Progenitor cell of endocrine pancreas (in vitro differentiated cells): ENCODE measurements at regions not wholly inside any gene's neighbourhood (a gene's known extent, or its start where the extent isn't known, plus 50 kb on each side); places are given as distances from the start of the nearest gene placed in this dataset.

Experiments used
- DNase-seq: peaks from one replicate; pipeline ENCODE4 v3.0.0; 2021; ENCODE audit warnings: low spot score; ENCODE audit not compliant: unreplicated experiment
- H3K27ac Mint-ChIP-seq: 2 replicates; pipeline ENCODE4 v1.8.0; 2021; ENCODE audit warnings: mild to moderate bottlenecking, moderate library complexity, mixed read lengths
- H3K27me3 Mint-ChIP-seq: 2 replicates; pipeline ENCODE4 v1.8.0; 2021; ENCODE audit warnings: mixed read lengths
- H3K36me3 Mint-ChIP-seq: 2 replicates; pipeline ENCODE4 v1.8.0; 2022; ENCODE audit warnings: mixed read lengths; ENCODE audit not compliant: insufficient read depth
- H3K4me1 Mint-ChIP-seq: 2 replicates; pipeline ENCODE4 v1.8.0; 2021; ENCODE audit warnings: low read depth, mixed read lengths
- H3K4me3 Mint-ChIP-seq: 2 replicates; pipeline ENCODE4 v1.8.0; 2021; ENCODE audit warnings: low read depth, mild to moderate bottlenecking, moderate library complexity, mixed read lengths
- H3K9me3 Mint-ChIP-seq: 2 replicates; pipeline ENCODE4 v1.8.0; 2021; ENCODE audit warnings: low read depth, mixed read lengths
- CTCF ChIP-seq: fragments of 200-600 bp; sonication (generic); IDR thresholded peaks from one replicate; pipeline ENCODE4 v1.5.0; 2021; ENCODE audit warnings: antibody characterized with exemption, mild to moderate bottlenecking; ENCODE audit not compliant: unreplicated experiment

DNA sequence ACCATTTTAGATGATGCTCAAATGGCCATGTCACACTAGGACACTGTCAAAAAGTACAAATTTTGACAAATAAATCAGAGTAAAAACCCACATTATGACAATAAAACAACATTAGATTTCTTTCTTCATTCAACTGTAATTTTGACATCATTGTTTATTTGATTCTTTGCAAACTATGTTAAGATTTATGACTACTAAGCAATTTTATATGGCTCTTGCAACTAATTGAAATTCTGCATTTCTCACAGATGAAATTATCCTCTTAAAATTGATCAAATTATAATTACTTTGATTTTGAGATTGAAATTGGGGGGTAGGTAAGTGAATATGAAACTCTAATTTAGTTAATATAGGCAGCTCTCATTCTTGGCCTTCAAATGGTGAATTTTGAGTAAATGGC is 59.8 kb downstream of the ATOH1 start:
- no peak overlapping the region for H3K4me3 Mint-ChIP-seq
- TF ChIP-seq CTCF, result no peak
- no peak for DNase-seq
- no peaks in the 10 kb centered on the region for H3K4me1 Mint-ChIP-seq
- H3K9me3 Mint-ChIP-seq, result no peaks in the 10 kb centered on the region
- H3K27me3 Mint-ChIP-seq, result no peaks in the 10 kb centered on the region
- H3K27ac Mint-ChIP-seq, result no peak overlapping the region
- H3K36me3 Mint-ChIP-seq, result no peaks in the 10 kb centered on the region

DNA sequence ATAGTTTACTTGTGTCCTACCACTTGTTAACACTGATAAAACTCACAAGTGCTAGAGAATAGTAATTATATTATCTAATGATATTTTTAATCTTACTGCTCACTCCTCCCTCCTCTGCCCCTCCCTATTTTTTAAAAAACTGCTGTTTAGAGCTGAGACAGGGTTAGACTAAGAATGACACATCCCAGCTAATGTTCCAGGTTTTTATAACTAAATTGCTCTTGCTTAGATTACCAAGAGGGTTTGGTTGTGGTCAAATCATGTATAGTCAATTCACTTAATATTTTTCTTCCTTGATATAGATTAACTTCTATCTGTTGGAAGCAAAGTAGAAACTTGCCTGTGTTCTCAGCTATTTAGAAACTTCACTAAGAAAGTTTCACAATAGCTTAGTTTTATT is 60.2 kb downstream of the ATOH1 start:
- no peaks in the 10 kb centered on the region for H3K9me3 Mint-ChIP-seq
- TF ChIP-seq CTCF, result no peak
- H3K27me3 Mint-ChIP-seq, result no peaks in the 10 kb centered on the region
- no peak overlapping the region for H3K4me3 Mint-ChIP-seq
- H3K4me1 Mint-ChIP-seq, result no peaks in the 10 kb centered on the region
- H3K27ac Mint-ChIP-seq, result no peak overlapping the region
- H3K36me3 Mint-ChIP-seq, result no peaks in the 10 kb centered on the region
- DNase-seq, result no peak

DNA sequence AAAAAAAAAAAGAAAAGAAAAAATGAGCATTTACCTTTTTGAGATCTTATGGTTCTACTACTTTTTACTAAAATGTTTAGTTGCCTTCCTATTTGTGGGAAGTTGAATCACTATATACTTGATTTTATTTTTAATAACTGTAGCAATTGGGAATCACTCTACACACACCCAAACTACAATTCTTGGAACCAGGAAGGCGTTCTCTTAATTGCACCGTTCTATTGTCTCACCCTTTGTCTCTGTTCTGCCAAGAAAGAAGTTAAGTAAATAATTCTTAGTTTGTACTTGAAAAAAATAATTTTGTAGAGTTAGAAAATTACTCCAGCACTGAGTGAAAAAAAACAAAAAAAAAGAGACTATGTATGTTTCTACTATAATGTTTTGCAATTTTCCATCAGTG is 62.7 kb downstream of the ATOH1 start:
- Mint-ChIP-seq H3K4me1 (no peaks in the 10 kb centered on the region), H3K4me3 (no peak overlapping the region), H3K36me3 (no peaks in the 10 kb centered on the region), H3K9me3 (no peaks in the 10 kb centered on the region), H3K27me3 (no peaks in the 10 kb centered on the region), H3K27ac (no peak overlapping the region)
- DNase-seq, result no peak
- no peak for TF ChIP-seq CTCF

GRCh38 chr4:93894995-93895394 is 66.4 kb downstream of the ATOH1 start:
- Mint-ChIP-seq H3K27me3 (no peaks in the 10 kb centered on the region), H3K36me3 (no peaks in the 10 kb centered on the region), H3K4me1 (peaks cover 1% of the 10 kb centered on the region), H3K9me3 (no peaks in the 10 kb centered on the region), H3K4me3 (no peak overlapping the region), H3K27ac (no peak overlapping the region)
- DNase-seq, result no peak
- no peak for TF ChIP-seq CTCF

GRCh38 chr4:93896516-93896915 is 68.0 kb downstream of the ATOH1 start:
- Mint-ChIP-seq H3K27ac (no peak overlapping the region), H3K9me3 (no peaks in the 10 kb centered on the region), H3K36me3 (no peaks in the 10 kb centered on the region), H3K4me1 (peaks cover 1% of the 10 kb centered on the region), H3K4me3 (no peak overlapping the region), H3K27me3 (no peaks in the 10 kb centered on the region)
- TF ChIP-seq CTCF, result no peak
- no peak for DNase-seq
